ENCODE measurements at regions not wholly inside any gene's neighbourhood (a gene's known extent, or its start where the extent isn't known, plus 50 kb on each side); places are given as distances from the start of the nearest gene placed in this dataset.

- no peak for DNase-seq
Observed at GRCh38 chr12:125593269-125593668, 528.0 kb downstream of the AACS start.

- DNase-seq: no peak
Observed at GRCh38 chr12:125604976-125605375, 539.7 kb downstream of the AACS start.

GRCh38 chr12:125606312-125606711 lies 541.1 kb downstream of the AACS start:
- DNase-seq: no peak

GRCh38 chr12:125610292-125610691 lies 545.1 kb downstream of the AACS start:
- DNase-seq: no peak

- DNase-seq: no peak
Observed at GRCh38 chr12:125610971-125611370, 545.7 kb downstream of the AACS start.

GRCh38 chr12:125614058-125614457 lies 548.8 kb downstream of the AACS start:
- DNase-seq: no peak

- DNase-seq: no peak
Observed at GRCh38 chr12:125619723-125620122, 554.5 kb downstream of the AACS start.

- no peak for DNase-seq
Observed at GRCh38 chr12:125633686-125634085, 568.5 kb downstream of the AACS start.

GRCh38 chr12:125634813-125635212 lies 569.6 kb downstream of the AACS start:
- DNase-seq: no peak

GRCh38 chr12:125639826-125640225 lies 574.6 kb downstream of the AACS start:
- no peak for DNase-seq

- no peak for DNase-seq
Observed at GRCh38 chr12:125643055-125643454, 577.8 kb downstream of the AACS start.

GRCh38 chr12:125645724-125646123 lies 580.5 kb downstream of the AACS start:
- DNase-seq: no peak

- no peak for DNase-seq
Observed at GRCh38 chr12:125650587-125650986, 585.4 kb downstream of the AACS start.

- DNase-seq: no peak
Observed at GRCh38 chr12:125651625-125652024, 586.4 kb downstream of the AACS start.

GRCh38 chr12:125652681-125653080 lies 587.4 kb downstream of the AACS start:
- no peak for DNase-seq

- DNase-seq: no peak
Observed at GRCh38 chr12:125657681-125658080, 592.4 kb downstream of the AACS start.

- no peak for DNase-seq
Observed at GRCh38 chr12:125674554-125675338, 609.5 kb downstream of the AACS start.

- no peak for DNase-seq
Observed at GRCh38 chr12:125676366-125676765, 611.1 kb downstream of the AACS start.

GRCh38 chr12:125677829-125678228 lies 612.6 kb downstream of the AACS start:
- no peak for DNase-seq

GRCh38 chr12:125678589-125678993 lies 613.4 kb downstream of the AACS start:
- no peak for DNase-seq

- DNase-seq: peak; percentile 4
Observed at GRCh38 chr12:125683748-125684381, 618.6 kb downstream of the AACS start.

GRCh38 chr12:125684968-125685790 lies 619.9 kb downstream of the AACS start:
- DNase-seq: no peak

GRCh38 chr12:125685915-125686314 lies 620.7 kb downstream of the AACS start:
- DNase-seq: no peak

GRCh38 chr12:125687403-125687802 lies 622.2 kb downstream of the AACS start:
- DNase-seq: no peak

All from NCI-H2107 (cell line).